B cell (primary cell): ENCODE measurements at regions not wholly inside any gene's neighbourhood (a gene's known extent, or its start where the extent isn't known, plus 50 kb on each side); places are given as distances from the start of the nearest gene placed in this dataset.

ENCODE experiments used
- ATAC-seq: fragments of 200-7000 bp; cut with Tn5 transposase; one replicate; pipeline ENCODE4 v1.10.0; 2021; ENCODE audit warnings: low read depth, mild to moderate bottlenecking, moderate number of reproducible peaks, moderate library complexity
- CTCF ChIA-PET: fragments of 350-600 bp; sonication (Branson Sonifier 250); formaldehyde crosslinking; loops from one replicate; lab custom pipeline; 2021; ENCODE audit warnings: antibody characterized with exemption, inconsistent platforms; lab: Charles Lee
- POLR2A ChIA-PET: fragments of 350-600 bp; sonication (Branson Sonifier 250); formaldehyde crosslinking; loops from one replicate; lab custom pipeline; 2021; ENCODE audit warnings: antibody characterized with exemption; lab: Charles Lee
- DNase-seq: peaks from one replicate; pipeline ENCODE4 v3.0.0; 2013
- H2AFZ ChIP-seq: 2 replicates; pipeline ENCODE4 v1.6.1; 2012; ENCODE audit warnings: mild to moderate bottlenecking, low read depth, low read length; ENCODE audit not compliant: insufficient read depth, poor library complexity, severe bottlenecking
- H3K27ac ChIP-seq, 2 donors: 1 replicate in 1 of 2; 2 replicates in 1 of 2; pipeline ENCODE4 v1.5.1; 2012 to 2013; ENCODE audit warnings: low read length in 2 of 2, mild to moderate bottlenecking in 2 of 2, moderate library complexity in 1 of 2
- H3K27me3 ChIP-seq, 4 experiments: fragments of 200-600 bp in 1 of 4; sonication (generic) in 1 of 4; replicated peaks in 1 of 4; 1 replicate in 2 of 4; 2 replicates in 2 of 4; pipeline versions ENCODE4 v1.6.1 to v1.7.0; 2013 to 2016; ENCODE audit warnings: low read length in 3 of 4, mild to moderate bottlenecking in 2 of 4, mixed read lengths in 1 of 4, moderate library complexity in 1 of 4; ENCODE audit not compliant: insufficient read depth in 4 of 4, control insufficient read depth in 3 of 4; ENCODE audit errors: control extremely low read depth in 1 of 4
- H3K36me3 ChIP-seq, 2 experiments: replicated peaks in 1 of 2; 1 replicate in 1 of 2; 2 replicates in 1 of 2; pipeline versions ENCODE4 v1.6.1 to v1.7.1; 2013; ENCODE audit warnings: low read length in 1 of 2; ENCODE audit not compliant: insufficient read depth in 2 of 2, control insufficient read depth in 1 of 2; ENCODE audit errors: control extremely low read depth in 1 of 2, extremely low read depth in 1 of 2
- H3K4me1 ChIP-seq, 2 donors: fragments of 200-600 bp in 1 of 2; sonication (generic) in 1 of 2; 1 replicate in 1 of 2; 2 replicates in 1 of 2; pipeline versions ENCODE4 v1.5.1 to v1.6.1; 2013 to 2017; ENCODE audit warnings: low read length in 2 of 2; ENCODE audit not compliant: control insufficient read depth in 2 of 2, insufficient read depth in 2 of 2
- H3K4me2 ChIP-seq: replicated peaks from 2 replicates; pipeline ENCODE3; 2012; ENCODE audit warnings: mild to moderate bottlenecking, low read depth, low read length; ENCODE audit not compliant: poor library complexity, severe bottlenecking
- H3K4me3 ChIP-seq, 5 experiments: fragments of 200-600 bp in 1 of 5; sonication (generic) in 1 of 5; 1 replicate in 3 of 5; 2 replicates in 2 of 5; pipeline versions ENCODE4 v1.5.1 to v1.7.0; 2011 to 2016; ENCODE audit warnings: low read length in 4 of 5, mild to moderate bottlenecking in 4 of 5, low read depth in 2 of 5, control low read depth in 1 of 5, moderate library complexity in 1 of 5; ENCODE audit not compliant: insufficient read depth in 1 of 5; ENCODE audit errors: control extremely low read depth in 1 of 5, extremely low read depth in 1 of 5
- H3K79me2 ChIP-seq: fragments of 200-600 bp; sonication (generic); one replicate; pipeline ENCODE4 v1.6.0; 2016; ENCODE audit warnings: low read length; ENCODE audit not compliant: control insufficient read depth, insufficient read depth
- H3K9ac ChIP-seq: fragments of 200-600 bp; sonication (generic); 2 replicates; pipeline ENCODE4 v1.6.1; 2017; ENCODE audit warnings: mild to moderate bottlenecking, low read length, moderate library complexity
- H3K9me3 ChIP-seq, 3 donors: one replicate each; pipeline versions ENCODE4 v1.6.1 to v1.7.1; 2013; ENCODE audit warnings: low read length in 2 of 3; ENCODE audit not compliant: control insufficient read depth in 2 of 3, insufficient read depth in 1 of 3; ENCODE audit errors: control extremely low read depth in 1 of 3
- H4K20me1 ChIP-seq: 2 replicates; pipeline ENCODE4 v1.6.0; 2012; ENCODE audit warnings: mild to moderate bottlenecking, low read length; ENCODE audit not compliant: insufficient read depth, control insufficient read depth, poor library complexity, severe bottlenecking
- H3K27ac Mint-ChIP-seq: one replicate; pipeline ENCODE4 v1.8.0; 2021; ENCODE audit warnings: mixed read lengths
- H3K27me3 Mint-ChIP-seq: one replicate; pipeline ENCODE4 v1.8.0; 2021; ENCODE audit warnings: mixed read lengths
- H3K4me1 Mint-ChIP-seq: one replicate; pipeline ENCODE4 v1.8.0; 2021; ENCODE audit warnings: mixed read lengths
- H3K4me3 Mint-ChIP-seq: one replicate; pipeline ENCODE4 v1.8.0; 2021; ENCODE audit warnings: mixed read lengths
- H3K9me3 Mint-ChIP-seq: one replicate; pipeline ENCODE4 v1.8.0; 2022; ENCODE audit warnings: mixed read lengths; ENCODE audit not compliant: insufficient read depth
- CTCF ChIP-seq: fragments of 200-600 bp; IDR thresholded peaks from one replicate; pipeline ENCODE4 v1.8.0; 2022; ENCODE audit warnings: antibody characterized with exemption, mild to moderate bottlenecking
- EZH2 ChIP-seq: IDR thresholded peaks from 2 replicates; pipeline ENCODE4 v1.6.1; 2012; ENCODE audit warnings: borderline replicate concordance, low read depth, mild to moderate bottlenecking, moderate library complexity, low read length; ENCODE audit not compliant: insufficient read depth, poor library complexity, severe bottlenecking
- WGBS: methylation state at CpG from one replicate; pipeline ENCODE4 v1.1.5; 2013; ENCODE audit warnings: missing lambda C conversion rate; ENCODE audit not compliant: insufficient coverage; 5-methylcytosine and 5-hydroxymethylcytosine counted together
- intact Hi-C: fragments of 100-400 bp; cut with micrococcal nuclease; formaldehyde crosslinking; loops from one replicate; pipeline ENCODE4 v1.10.0; 2022

- no peaks in the 10 kb centered on the region for H3K79me2 ChIP-seq
- no peaks in the 10 kb centered on the region for H3K27me3 Mint-ChIP-seq
- CTCF ChIA-PET = no interaction called here
- TF ChIP-seq EZH2 (no peak), CTCF (no peak)
- H3K27me3 ChIP-seq = no peaks in the 10 kb centered on the region
- H4K20me1 ChIP-seq = no peaks in the 10 kb centered on the region
- ATAC-seq (no peak), DNase-seq (no peak)
- H3K9ac ChIP-seq = no peak overlapping the region
- no peaks in the 10 kb centered on the region for H3K9me3 Mint-ChIP-seq
- intact Hi-C loops = no loop called here
- no peak overlapping the region for H2AFZ ChIP-seq
- H3K9me3 ChIP-seq = no peaks in the 10 kb centered on the region
- no peak overlapping the region for H3K27ac ChIP-seq
- no peaks in the 10 kb centered on the region for H3K4me1 ChIP-seq
- H3K4me2 ChIP-seq = no peak overlapping the region
- H3K4me1 Mint-ChIP-seq = no peaks in the 10 kb centered on the region
- no peaks in the 10 kb centered on the region for H3K36me3 ChIP-seq
- POLR2A ChIA-PET = no interaction called here
- no peak overlapping the region for H3K4me3 Mint-ChIP-seq
- H3K4me3 ChIP-seq = no peak overlapping the region
- no peak overlapping the region for H3K27ac Mint-ChIP-seq
- WGBS = no CpG with 5 or more reads among the region's 6 CpGs
Measured at GRCh38 chr18:31247574-31248199, 70.3 kb upstream of the DSG1 start.

GRCh38 chr18:31248783-31249521, 69.0 kb upstream of the DSG1 start:
- Mint-ChIP-seq H3K4me1 (no peaks in the 10 kb centered on the region), H3K27ac (no peak overlapping the region), H3K27me3 (no peaks in the 10 kb centered on the region), H3K4me3 (no peak overlapping the region), H3K9me3 (no peaks in the 10 kb centered on the region)
- Histone ChIP-seq H2AFZ (no peak overlapping the region), H3K4me2 (no peak overlapping the region), H3K9me3 (no peaks in the 10 kb centered on the region), H3K9ac (no peak overlapping the region), H3K4me3 (no peak overlapping the region), H4K20me1 (no peaks in the 10 kb centered on the region), H3K27me3 (no peaks in the 10 kb centered on the region), H3K36me3 (no peaks in the 10 kb centered on the region), H3K4me1 (no peaks in the 10 kb centered on the region), H3K79me2 (no peaks in the 10 kb centered on the region), H3K27ac (no peak overlapping the region)
- intact Hi-C loops = no loop called here
- WGBS = 91% methylated on average over 5 of the region's 6 CpGs
- no peak for ATAC-seq
- TF ChIP-seq CTCF = no peak
- TF ChIP-seq EZH2 = no peak
- POLR2A ChIA-PET = no interaction called here
- DNase-seq = no peak
- CTCF ChIA-PET = no interaction called here
